ENCODE measurements at regions not wholly inside any gene's neighbourhood (a gene's known extent, or its start where the extent isn't known, plus 50 kb on each side); places are given as distances from the start of the nearest gene placed in this dataset.
"Not testable (repeated sequence)": the region's sequence is repeated elsewhere in the genome, so short reads cannot be mapped to it uniquely, and the experiment has no call there.

- not testable (repeated sequence) for H3K4me1 Mint-ChIP-seq; H3K4me3 Mint-ChIP-seq; H3K9me3 Mint-ChIP-seq; H3K36me3 Mint-ChIP-seq (ENCODE audit: low read depth); H3K27me3 Mint-ChIP-seq; ATAC-seq (replicated peaks); H3K27ac Mint-ChIP-seq
Measured at GRCh38 chr10:15921423-15921945, 61.2 kb upstream of the MINDY3 start.

GRCh38 chr10:15931376-15931775 lies 71.1 kb upstream of the MINDY3 start:
- Mint-ChIP-seq H3K9me3 (peaks cover 4% of the 10 kb centered on the region), H3K27me3 (peaks cover 36% of the 10 kb centered on the region), H3K27ac (no peak overlapping the region), H3K4me1 (no peaks in the 10 kb centered on the region), H3K36me3 (ENCODE audit: low read depth) (no peaks in the 10 kb centered on the region), H3K4me3 (no peak overlapping the region)
- ATAC-seq (replicated peaks): no peak

GRCh38 chr10:15939543-15939942 lies 79.2 kb upstream of the MINDY3 start:
- H3K9me3 Mint-ChIP-seq; H3K4me3 Mint-ChIP-seq; ATAC-seq (replicated peaks); H3K27ac Mint-ChIP-seq; H3K4me1 Mint-ChIP-seq; H3K36me3 Mint-ChIP-seq (ENCODE audit: low read depth): not testable (repeated sequence)
- peaks cover 35% of the 10 kb centered on the region for H3K27me3 Mint-ChIP-seq

- H3K36me3 Mint-ChIP-seq (ENCODE audit: low read depth): no peaks in the 10 kb centered on the region
- H3K27me3 Mint-ChIP-seq: peaks cover 27% of the 10 kb centered on the region
- peaks cover 12% of the 10 kb centered on the region for H3K9me3 Mint-ChIP-seq
- no peak overlapping the region for H3K27ac Mint-ChIP-seq
- no peaks in the 10 kb centered on the region for H3K4me1 Mint-ChIP-seq
- ATAC-seq (replicated peaks): no peak
- no peak overlapping the region for H3K4me3 Mint-ChIP-seq
Measured at GRCh38 chr10:15943426-15943825, 83.1 kb upstream of the MINDY3 start.

GRCh38 chr10:15954188-15954587 lies 93.9 kb upstream of the MINDY3 start:
- H3K27ac Mint-ChIP-seq: no peak overlapping the region
- no peak for ATAC-seq (replicated peaks)
- no peaks in the 10 kb centered on the region for H3K4me1 Mint-ChIP-seq
- H3K9me3 Mint-ChIP-seq: no peaks in the 10 kb centered on the region
- H3K4me3 Mint-ChIP-seq: no peak overlapping the region
- no peaks in the 10 kb centered on the region for H3K36me3 Mint-ChIP-seq (ENCODE audit: low read depth)
- H3K27me3 Mint-ChIP-seq: peaks cover 12% of the 10 kb centered on the region

GRCh38 chr10:15960277-15960676 lies 100.0 kb upstream of the MINDY3 start:
- Mint-ChIP-seq H3K27ac (no peak overlapping the region), H3K9me3 (no peaks in the 10 kb centered on the region), H3K4me3 (no peak overlapping the region), H3K4me1 (no peaks in the 10 kb centered on the region), H3K36me3 (ENCODE audit: low read depth) (no peaks in the 10 kb centered on the region), H3K27me3 (peaks cover 13% of the 10 kb centered on the region)
- no peak for ATAC-seq (replicated peaks)

- not testable (repeated sequence) for H3K27me3 Mint-ChIP-seq; H3K4me3 Mint-ChIP-seq; H3K36me3 Mint-ChIP-seq (ENCODE audit: low read depth); H3K4me1 Mint-ChIP-seq; H3K9me3 Mint-ChIP-seq; ATAC-seq (replicated peaks); H3K27ac Mint-ChIP-seq
Measured at GRCh38 chr10:15972736-15973135, 112.4 kb upstream of the MINDY3 start.

GRCh38 chr10:15985690-15986089 lies 125.4 kb upstream of the MINDY3 start:
- no peak overlapping the region for H3K27ac Mint-ChIP-seq
- H3K9me3 Mint-ChIP-seq: peaks cover 6% of the 10 kb centered on the region
- no peak for ATAC-seq (replicated peaks)
- H3K27me3 Mint-ChIP-seq: no peaks in the 10 kb centered on the region
- H3K4me1 Mint-ChIP-seq: no peaks in the 10 kb centered on the region
- no peak overlapping the region for H3K4me3 Mint-ChIP-seq
- H3K36me3 Mint-ChIP-seq (ENCODE audit: low read depth): no peaks in the 10 kb centered on the region

- Mint-ChIP-seq H3K27me3 (no peaks in the 10 kb centered on the region), H3K9me3 (peaks cover 8% of the 10 kb centered on the region), H3K36me3 (ENCODE audit: low read depth) (no peaks in the 10 kb centered on the region), H3K4me1 (no peaks in the 10 kb centered on the region), H3K4me3 (no peak overlapping the region), H3K27ac (no peak overlapping the region)
- no peak for ATAC-seq (replicated peaks)
Measured at GRCh38 chr10:15990535-15991129, 130.3 kb upstream of the MINDY3 start.

- no peak for ATAC-seq (replicated peaks)
- H3K4me3 Mint-ChIP-seq: no peak overlapping the region
- no peaks in the 10 kb centered on the region for H3K9me3 Mint-ChIP-seq
- no peaks in the 10 kb centered on the region for H3K36me3 Mint-ChIP-seq (ENCODE audit: low read depth)
- no peak overlapping the region for H3K27ac Mint-ChIP-seq
- peaks cover 3% of the 10 kb centered on the region for H3K27me3 Mint-ChIP-seq
- no peaks in the 10 kb centered on the region for H3K4me1 Mint-ChIP-seq
Measured at GRCh38 chr10:15997313-15997712, 137.0 kb upstream of the MINDY3 start.

- Mint-ChIP-seq H3K4me3 (no peak overlapping the region), H3K36me3 (ENCODE audit: low read depth) (no peaks in the 10 kb centered on the region), H3K27me3 (peaks cover 3% of the 10 kb centered on the region), H3K27ac (no peak overlapping the region), H3K9me3 (no peaks in the 10 kb centered on the region), H3K4me1 (no peaks in the 10 kb centered on the region)
- ATAC-seq (replicated peaks): no peak
Measured at GRCh38 chr10:16001581-16001980, 141.3 kb upstream of the MINDY3 start.

GRCh38 chr10:16009785-16010184 lies 149.5 kb upstream of the MINDY3 start:
- ATAC-seq (replicated peaks): no peak
- no peak overlapping the region for H3K4me3 Mint-ChIP-seq
- no peaks in the 10 kb centered on the region for H3K4me1 Mint-ChIP-seq
- no peak overlapping the region for H3K27ac Mint-ChIP-seq
- peaks cover 3% of the 10 kb centered on the region for H3K9me3 Mint-ChIP-seq
- no peaks in the 10 kb centered on the region for H3K36me3 Mint-ChIP-seq (ENCODE audit: low read depth)
- peaks cover 13% of the 10 kb centered on the region for H3K27me3 Mint-ChIP-seq

GRCh38 chr10:16011548-16011947 lies 151.2 kb upstream of the MINDY3 start:
- Mint-ChIP-seq H3K4me1 (no peaks in the 10 kb centered on the region), H3K9me3 (peaks cover 3% of the 10 kb centered on the region), H3K27ac (no peak overlapping the region), H3K4me3 (no peak overlapping the region), H3K36me3 (ENCODE audit: low read depth) (no peaks in the 10 kb centered on the region), H3K27me3 (peaks cover 17% of the 10 kb centered on the region)
- ATAC-seq (replicated peaks): no peak

- ATAC-seq (replicated peaks): no peak
- Mint-ChIP-seq H3K27ac (no peak overlapping the region), H3K36me3 (ENCODE audit: low read depth) (no peaks in the 10 kb centered on the region), H3K4me1 (no peaks in the 10 kb centered on the region), H3K27me3 (peaks cover 13% of the 10 kb centered on the region), H3K4me3 (no peak overlapping the region), H3K9me3 (no peaks in the 10 kb centered on the region)
Measured at GRCh38 chr10:16014469-16014868, 154.2 kb upstream of the MINDY3 start.

GRCh38 chr10:16016688-16017087 lies 156.4 kb upstream of the MINDY3 start:
- no peak overlapping the region for H3K27ac Mint-ChIP-seq
- peaks cover 5% of the 10 kb centered on the region for H3K9me3 Mint-ChIP-seq
- no peaks in the 10 kb centered on the region for H3K36me3 Mint-ChIP-seq (ENCODE audit: low read depth)
- no peaks in the 10 kb centered on the region for H3K4me1 Mint-ChIP-seq
- no peak for ATAC-seq (replicated peaks)
- H3K4me3 Mint-ChIP-seq: no peak overlapping the region
- peaks cover 8% of the 10 kb centered on the region for H3K27me3 Mint-ChIP-seq

GRCh38 chr10:16020836-16021235 lies 160.5 kb upstream of the MINDY3 start:
- peaks cover 5% of the 10 kb centered on the region for H3K9me3 Mint-ChIP-seq
- H3K4me1 Mint-ChIP-seq: no peaks in the 10 kb centered on the region
- no peak overlapping the region for H3K4me3 Mint-ChIP-seq
- H3K36me3 Mint-ChIP-seq (ENCODE audit: low read depth): no peaks in the 10 kb centered on the region
- H3K27ac Mint-ChIP-seq: no peak overlapping the region
- H3K27me3 Mint-ChIP-seq: peaks cover 4% of the 10 kb centered on the region
- ATAC-seq (replicated peaks): no peak
